Fibroblast of the aortic adventitia (primary cell): ENCODE measurements at regions not wholly inside any gene's neighbourhood (a gene's known extent, or its start where the extent isn't known, plus 50 kb on each side); places are given as distances from the start of the nearest gene placed in this dataset.

Source experiments
- DNase-seq: peaks from one replicate; pipeline ENCODE4 v3.0.0-alpha.2; 2010; ENCODE audit warnings: low read depth
- H3K4me3 ChIP-seq: 2 replicates; pipeline ENCODE4 v1.5.1; 2011; ENCODE audit warnings: low read depth, mild to moderate bottlenecking, control low read depth, low read length, moderate library complexity
- TF ChIP-seq, protein P1 (sequence below): IDR thresholded peaks from 2 replicates; pipeline ENCODE4 v1.5.1; 2011; ENCODE audit warnings: mild to moderate bottlenecking, low read length, control low read depth, inconsistent platforms; ENCODE audit not compliant: insufficient read depth

DNA sequence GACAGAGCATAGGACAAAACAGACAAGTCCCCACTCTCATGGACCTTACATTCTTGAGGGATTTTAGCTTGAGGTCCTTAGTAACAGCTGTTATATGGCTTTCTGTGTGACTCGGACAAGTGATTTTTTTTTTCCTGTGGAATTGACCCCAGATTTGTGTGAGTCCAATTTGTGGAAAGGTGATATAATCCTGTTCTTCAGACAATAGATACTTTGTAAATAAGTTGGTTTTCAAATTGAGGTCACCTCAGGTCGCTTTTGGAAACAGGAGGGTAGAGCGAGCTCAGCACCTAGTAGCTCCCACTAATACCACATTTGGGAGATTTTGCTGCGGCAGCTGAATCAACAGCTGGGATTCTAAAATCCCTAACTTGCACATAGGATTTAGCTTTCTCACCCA is 1008.8 kb downstream of the ADGRL3 start:
- no peak overlapping the region for H3K4me3 ChIP-seq
- no peak for DNase-seq
- TF ChIP-seq, protein P1, sequence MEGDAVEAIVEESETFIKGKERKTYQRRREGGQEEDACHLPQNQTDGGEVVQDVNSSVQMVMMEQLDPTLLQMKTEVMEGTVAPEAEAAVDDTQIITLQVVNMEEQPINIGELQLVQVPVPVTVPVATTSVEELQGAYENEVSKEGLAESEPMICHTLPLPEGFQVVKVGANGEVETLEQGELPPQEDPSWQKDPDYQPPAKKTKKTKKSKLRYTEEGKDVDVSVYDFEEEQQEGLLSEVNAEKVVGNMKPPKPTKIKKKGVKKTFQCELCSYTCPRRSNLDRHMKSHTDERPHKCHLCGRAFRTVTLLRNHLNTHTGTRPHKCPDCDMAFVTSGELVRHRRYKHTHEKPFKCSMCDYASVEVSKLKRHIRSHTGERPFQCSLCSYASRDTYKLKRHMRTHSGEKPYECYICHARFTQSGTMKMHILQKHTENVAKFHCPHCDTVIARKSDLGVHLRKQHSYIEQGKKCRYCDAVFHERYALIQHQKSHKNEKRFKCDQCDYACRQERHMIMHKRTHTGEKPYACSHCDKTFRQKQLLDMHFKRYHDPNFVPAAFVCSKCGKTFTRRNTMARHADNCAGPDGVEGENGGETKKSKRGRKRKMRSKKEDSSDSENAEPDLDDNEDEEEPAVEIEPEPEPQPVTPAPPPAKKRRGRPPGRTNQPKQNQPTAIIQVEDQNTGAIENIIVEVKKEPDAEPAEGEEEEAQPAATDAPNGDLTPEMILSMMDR: no peak

DNA sequence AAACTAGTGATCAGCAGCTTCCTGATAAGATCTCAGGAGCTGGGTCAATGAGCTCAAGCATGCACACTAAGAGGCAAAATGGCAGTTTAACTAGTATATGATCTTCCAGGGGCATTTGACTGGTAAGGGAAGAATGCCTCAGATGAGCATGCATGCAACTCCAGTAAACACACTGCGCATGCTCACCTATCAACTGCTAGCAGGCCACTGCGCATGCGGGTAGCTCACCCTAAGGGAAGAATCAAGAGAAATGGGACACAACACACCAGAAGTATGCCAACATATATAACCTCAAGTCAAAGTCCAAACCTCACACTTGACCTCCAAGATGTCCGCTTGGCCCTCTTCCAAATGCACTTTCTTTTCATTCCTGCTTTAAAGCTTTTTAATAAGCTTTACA is 1004.0 kb downstream of the ADGRL3 start:
- TF ChIP-seq, protein P1: no peak
- DNase-seq: no peak
- H3K4me3 ChIP-seq: no peak overlapping the region

DNA sequence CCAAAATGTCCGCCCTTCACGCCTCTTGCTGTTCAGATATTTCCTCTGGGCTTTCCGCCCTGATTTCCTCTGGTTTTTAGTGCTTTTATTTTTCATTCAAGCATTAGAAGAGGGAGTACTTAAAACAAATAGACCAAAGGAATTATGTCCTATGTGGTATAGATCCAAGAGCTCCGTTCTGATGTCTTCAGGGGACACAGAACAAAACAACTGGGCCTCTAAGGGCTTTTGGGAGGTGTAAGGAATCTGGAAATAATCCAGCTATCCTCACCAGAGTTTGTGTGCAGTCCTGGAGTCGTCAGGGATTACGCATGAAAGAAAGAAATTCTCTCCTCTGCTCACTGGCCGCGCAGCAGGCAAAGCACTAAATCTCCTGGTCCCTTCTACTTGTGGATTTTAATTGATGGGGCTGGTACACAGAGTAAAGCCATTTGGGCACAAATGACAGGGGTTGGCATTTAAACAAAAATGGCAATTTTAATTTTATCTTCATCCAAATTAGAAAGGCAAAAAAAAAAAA is 999.2 kb downstream of the ADGRL3 start:
- no peak for DNase-seq
- H3K4me3 ChIP-seq: no peak overlapping the region
- TF ChIP-seq, protein P1: no peak

DNA sequence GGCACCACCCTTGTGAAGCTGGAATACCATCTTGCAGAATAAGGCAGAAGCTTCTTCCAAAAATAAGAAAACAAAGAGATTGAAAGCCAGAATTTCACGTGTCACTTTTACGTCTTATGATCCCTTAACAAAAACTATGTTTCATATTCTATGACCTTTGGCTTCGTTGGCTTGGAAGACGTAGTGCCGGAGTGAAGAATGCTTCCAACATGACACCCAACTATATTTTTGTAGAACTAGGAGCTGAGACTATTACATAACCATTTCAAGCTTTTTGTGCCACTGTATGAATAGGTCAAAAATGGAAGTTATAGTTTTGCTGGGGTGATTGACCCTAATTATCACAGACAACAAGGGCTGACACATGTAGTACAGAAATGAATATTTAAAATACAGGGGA is 996.2 kb downstream of the ADGRL3 start:
- H3K4me3 ChIP-seq: no peak overlapping the region
- DNase-seq: no peak
- TF ChIP-seq, protein P1: no peak

DNA sequence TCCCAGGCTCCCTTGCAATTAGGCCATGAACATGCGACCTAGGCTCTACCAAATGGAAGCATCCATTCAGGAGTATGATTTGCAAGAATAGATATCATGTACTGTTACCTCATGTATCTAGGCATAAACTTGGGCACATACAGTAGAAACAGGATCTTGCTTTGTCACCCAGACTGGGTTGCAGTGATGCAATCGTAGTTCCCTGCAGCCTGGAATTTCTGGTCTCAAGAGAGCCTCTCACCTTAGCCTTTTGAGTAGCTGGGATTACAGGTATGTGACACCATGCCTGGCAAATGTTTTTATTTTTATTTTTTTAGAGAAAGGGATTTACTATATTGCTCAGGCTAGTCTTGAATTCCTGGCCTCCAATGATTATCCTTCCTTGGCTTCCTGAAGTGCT is 994.2 kb downstream of the ADGRL3 start:
- no peak overlapping the region for H3K4me3 ChIP-seq
- no peak for DNase-seq
- TF ChIP-seq, protein P1: no peak

DNA sequence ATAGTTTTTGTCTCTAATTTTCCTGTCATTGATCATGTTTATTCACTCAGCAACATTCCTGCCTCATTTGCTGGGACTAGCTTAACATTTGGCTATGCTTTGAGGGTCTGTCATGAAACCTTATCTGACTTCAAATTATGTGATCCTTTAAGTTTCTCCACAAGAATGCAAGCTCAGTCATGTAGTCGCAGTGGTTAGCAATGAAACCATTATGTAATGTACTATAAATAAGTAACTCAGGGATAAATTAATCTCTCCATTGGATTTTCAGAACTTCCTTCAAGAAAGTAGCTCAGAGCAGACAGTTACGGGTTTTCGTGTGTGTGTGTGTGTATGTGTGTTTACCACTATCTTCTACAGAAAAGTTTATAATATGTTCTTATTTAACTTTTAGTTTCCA is 993.6 kb downstream of the ADGRL3 start:
- no peak overlapping the region for H3K4me3 ChIP-seq
- TF ChIP-seq, protein P1: no peak
- no peak for DNase-seq
